IPS DF 19.7 (cell line): ENCODE measurements at regions not wholly inside any gene's neighbourhood (a gene's known extent, or its start where the extent isn't known, plus 50 kb on each side); places are given as distances from the start of the nearest gene placed in this dataset.

Experiments used
- DNase-seq: peaks from one replicate; pipeline ENCODE4 v3.0.0-alpha.2; 2013; ENCODE audit warnings: low read depth, low spot score

GRCh38 chr12:67795236-67795635 lies 146.7 kb downstream of the DYRK2 start:
- DNase-seq = no peak

- DNase-seq = no peak
These were observed 148.7 kb downstream of the DYRK2 start for GRCh38 chr12:67797185-67797741.

GRCh38 chr12:67797753-67798152 lies 149.2 kb downstream of the DYRK2 start:
- no peak for DNase-seq

GRCh38 chr12:67798768-67799167 lies 150.2 kb downstream of the DYRK2 start:
- DNase-seq = no peak

- no peak for DNase-seq
These were observed 154.2 kb downstream of the DYRK2 start for GRCh38 chr12:67802731-67803130.

GRCh38 chr12:67803278-67803993 lies 154.9 kb downstream of the DYRK2 start:
- DNase-seq = no peak

GRCh38 chr12:67804168-67804567 lies 155.6 kb downstream of the DYRK2 start:
- DNase-seq = no peak

- no peak for DNase-seq
These were observed 159.3 kb downstream of the DYRK2 start for GRCh38 chr12:67807814-67808213.

GRCh38 chr12:67810166-67810565 lies 161.6 kb downstream of the DYRK2 start:
- no peak for DNase-seq

GRCh38 chr12:67811437-67812361 lies 163.2 kb downstream of the DYRK2 start:
- no peak for DNase-seq

GRCh38 chr12:67813456-67813904 lies 164.9 kb downstream of the DYRK2 start:
- DNase-seq = no peak

GRCh38 chr12:67816269-67816668 lies 167.7 kb downstream of the DYRK2 start:
- DNase-seq = no peak

GRCh38 chr12:67818459-67818903 lies 169.9 kb downstream of the DYRK2 start:
- no peak for DNase-seq

GRCh38 chr12:67819902-67820301 lies 169.3 kb upstream of the IFNG-AS1 start:
- no peak for DNase-seq

GRCh38 chr12:67820694-67821093 lies 168.6 kb upstream of the IFNG-AS1 start:
- no peak for DNase-seq

- DNase-seq = no peak
These were observed 166.4 kb upstream of the IFNG-AS1 start for GRCh38 chr12:67822826-67823225.

- DNase-seq = no peak
These were observed 163.1 kb upstream of the IFNG-AS1 start for GRCh38 chr12:67826148-67826547.

- no peak for DNase-seq
These were observed 162.1 kb upstream of the IFNG-AS1 start for GRCh38 chr12:67826946-67827720.

- no peak for DNase-seq
These were observed 161.3 kb upstream of the IFNG-AS1 start for GRCh38 chr12:67827820-67828383.

- DNase-seq = no peak
These were observed 159.4 kb upstream of the IFNG-AS1 start for GRCh38 chr12:67829896-67830295.

- DNase-seq = no peak
These were observed 157.1 kb upstream of the IFNG-AS1 start for GRCh38 chr12:67832155-67832554.
